Lung (tissue), 11 donors: ENCODE measurements at regions not wholly inside any gene's neighbourhood (a gene's known extent, or its start where the extent isn't known, plus 50 kb on each side); places are given as distances from the start of the nearest gene placed in this dataset.

ENCODE experiments used
- ATAC-seq: fragments of 200-7000 bp; cut with Tn5 transposase; one replicate; pipeline ENCODE4 v1.9.1; 2020; ENCODE audit warnings: moderate number of reproducible peaks; ENCODE audit not compliant: insufficient read depth, low FRiP score
- DNase-seq, 3 donors: peaks; one replicate each; pipeline ENCODE4 v3.0.0-alpha.2; 2013 to 2017
- H3K27ac ChIP-seq, 2 donors: one replicate each; pipeline ENCODE4 v1.5.1; 2013; ENCODE audit warnings: mild to moderate bottlenecking in 2 of 2, moderate library complexity in 2 of 2, control low read depth in 1 of 2, inconsistent platforms in 1 of 2, low read depth in 1 of 2, low read length in 1 of 2
- H3K27me3 ChIP-seq, 3 donors: one replicate each; pipeline ENCODE4 v1.5.1; 2013; ENCODE audit warnings: low read length in 2 of 3; ENCODE audit not compliant: control insufficient read depth in 3 of 3, insufficient read depth in 3 of 3
- H3K36me3 ChIP-seq, 4 donors: one replicate each; pipeline ENCODE4 v1.5.1; 2013; ENCODE audit warnings: low read length in 4 of 4, mild to moderate bottlenecking in 1 of 4, moderate library complexity in 1 of 4; ENCODE audit not compliant: control insufficient read depth in 4 of 4, insufficient read depth in 4 of 4
- H3K4me1 ChIP-seq, 5 donors: one replicate each; pipeline ENCODE4 v1.5.1; 2013; ENCODE audit warnings: low read length in 5 of 5, mild to moderate bottlenecking in 2 of 5, moderate library complexity in 1 of 5; ENCODE audit not compliant: control insufficient read depth in 5 of 5, insufficient read depth in 5 of 5
- H3K4me3 ChIP-seq: one replicate; pipeline ENCODE4 v1.5.1; 2013; ENCODE audit warnings: mild to moderate bottlenecking, control low read depth, moderate library complexity
- H3K9ac ChIP-seq, 2 donors: one replicate each; pipeline ENCODE4 v1.5.1; 2013; ENCODE audit warnings: low read length in 2 of 2, control low read depth in 1 of 2; ENCODE audit not compliant: insufficient read depth in 1 of 2
- H3K9me3 ChIP-seq, 4 donors: one replicate each; pipeline ENCODE4 v1.5.1; 2013; ENCODE audit warnings: low read length in 3 of 4, mild to moderate bottlenecking in 1 of 4, moderate library complexity in 1 of 4; ENCODE audit not compliant: control insufficient read depth in 4 of 4, insufficient read depth in 3 of 4
- WGBS, 2 donors: extraction: QIAGEN DNeasy Blood & Tissue Kit; methylation state at CpG; one replicate each; pipeline ENCODE4 v1.1.7; 2013; 5-methylcytosine and 5-hydroxymethylcytosine counted together
- TF ChIP-seq, protein P1 (sequence below): IDR thresholded peaks from 2 replicates; pipeline ENCODE4 v1.5.1; 2012; ENCODE audit warnings: mild to moderate bottlenecking; ENCODE audit errors: control extremely low read depth, extremely low read depth
- donor health status: control.
- donor health status: control.
- donor health status: Bipolar disorder and iron deficiency.
- donor health status: healthy.
- donor health status: DM: yes; HTN: yes; CAD: no.

DNA sequence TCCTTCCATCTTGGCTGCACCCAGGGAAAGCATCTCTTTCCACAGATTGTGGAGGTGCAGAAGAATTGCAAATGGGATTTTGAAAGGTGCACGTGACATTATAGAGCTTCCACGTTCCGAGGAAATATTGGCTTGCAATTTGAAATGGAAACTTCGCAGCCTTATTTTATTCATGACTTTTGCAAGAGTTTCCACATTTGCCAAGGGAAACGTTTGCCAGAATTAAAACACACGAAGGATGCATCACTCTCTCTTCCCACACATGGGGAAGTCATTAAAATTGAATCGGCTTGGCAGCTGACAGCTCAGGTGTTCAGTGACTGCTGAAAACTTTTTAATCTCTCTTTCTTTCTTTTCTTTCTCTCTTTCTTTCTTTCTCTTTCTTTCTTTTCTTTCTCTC is 475.4 kb upstream of the IGFBP3 start:
- WGBS, 2 donors: 71 to 84% methylated on average over 7 of the region's 7 CpGs
- Histone ChIP-seq H3K36me3 (no peaks in the 10 kb centered on the region), H3K9me3 (peaks cover 0 to 2% (median 0%) of the 10 kb centered on the region in 4 donors), H3K27me3 (no peaks in the 10 kb centered on the region), H3K4me3 (no peak overlapping the region), H3K27ac (no peak overlapping the region), H3K9ac (no peak overlapping the region), H3K4me1 (peaks cover 0 to 2% (median 0%) of the 10 kb centered on the region in 5 donors)
- DNase-seq (no peak), ATAC-seq (no peak)
- TF ChIP-seq, protein P1, sequence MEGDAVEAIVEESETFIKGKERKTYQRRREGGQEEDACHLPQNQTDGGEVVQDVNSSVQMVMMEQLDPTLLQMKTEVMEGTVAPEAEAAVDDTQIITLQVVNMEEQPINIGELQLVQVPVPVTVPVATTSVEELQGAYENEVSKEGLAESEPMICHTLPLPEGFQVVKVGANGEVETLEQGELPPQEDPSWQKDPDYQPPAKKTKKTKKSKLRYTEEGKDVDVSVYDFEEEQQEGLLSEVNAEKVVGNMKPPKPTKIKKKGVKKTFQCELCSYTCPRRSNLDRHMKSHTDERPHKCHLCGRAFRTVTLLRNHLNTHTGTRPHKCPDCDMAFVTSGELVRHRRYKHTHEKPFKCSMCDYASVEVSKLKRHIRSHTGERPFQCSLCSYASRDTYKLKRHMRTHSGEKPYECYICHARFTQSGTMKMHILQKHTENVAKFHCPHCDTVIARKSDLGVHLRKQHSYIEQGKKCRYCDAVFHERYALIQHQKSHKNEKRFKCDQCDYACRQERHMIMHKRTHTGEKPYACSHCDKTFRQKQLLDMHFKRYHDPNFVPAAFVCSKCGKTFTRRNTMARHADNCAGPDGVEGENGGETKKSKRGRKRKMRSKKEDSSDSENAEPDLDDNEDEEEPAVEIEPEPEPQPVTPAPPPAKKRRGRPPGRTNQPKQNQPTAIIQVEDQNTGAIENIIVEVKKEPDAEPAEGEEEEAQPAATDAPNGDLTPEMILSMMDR: no peak

DNA sequence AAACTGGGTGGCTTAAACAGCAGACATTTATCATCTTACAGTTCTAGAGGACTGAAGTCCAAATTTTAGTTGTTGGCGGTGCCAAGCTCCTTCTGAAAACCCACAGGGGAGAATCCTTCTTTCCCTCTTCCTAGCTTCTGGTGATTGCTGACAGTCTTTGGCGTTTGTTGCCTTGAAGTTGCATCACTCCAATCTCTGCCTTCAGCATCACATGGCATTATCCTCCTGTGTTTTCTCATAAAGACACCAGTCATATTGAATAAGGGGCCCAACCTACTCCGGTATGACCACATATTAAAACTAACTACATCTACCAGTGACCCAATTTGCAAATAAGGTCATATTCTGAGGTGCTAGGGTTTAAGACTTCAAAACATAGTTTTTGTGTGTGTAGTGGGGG is 472.1 kb upstream of the IGFBP3 start:
- 82 to 85% methylated on average over 3 of the region's 3 CpGs for WGBS, 2 donors
- H3K27ac ChIP-seq: no peak overlapping the region

DNA sequence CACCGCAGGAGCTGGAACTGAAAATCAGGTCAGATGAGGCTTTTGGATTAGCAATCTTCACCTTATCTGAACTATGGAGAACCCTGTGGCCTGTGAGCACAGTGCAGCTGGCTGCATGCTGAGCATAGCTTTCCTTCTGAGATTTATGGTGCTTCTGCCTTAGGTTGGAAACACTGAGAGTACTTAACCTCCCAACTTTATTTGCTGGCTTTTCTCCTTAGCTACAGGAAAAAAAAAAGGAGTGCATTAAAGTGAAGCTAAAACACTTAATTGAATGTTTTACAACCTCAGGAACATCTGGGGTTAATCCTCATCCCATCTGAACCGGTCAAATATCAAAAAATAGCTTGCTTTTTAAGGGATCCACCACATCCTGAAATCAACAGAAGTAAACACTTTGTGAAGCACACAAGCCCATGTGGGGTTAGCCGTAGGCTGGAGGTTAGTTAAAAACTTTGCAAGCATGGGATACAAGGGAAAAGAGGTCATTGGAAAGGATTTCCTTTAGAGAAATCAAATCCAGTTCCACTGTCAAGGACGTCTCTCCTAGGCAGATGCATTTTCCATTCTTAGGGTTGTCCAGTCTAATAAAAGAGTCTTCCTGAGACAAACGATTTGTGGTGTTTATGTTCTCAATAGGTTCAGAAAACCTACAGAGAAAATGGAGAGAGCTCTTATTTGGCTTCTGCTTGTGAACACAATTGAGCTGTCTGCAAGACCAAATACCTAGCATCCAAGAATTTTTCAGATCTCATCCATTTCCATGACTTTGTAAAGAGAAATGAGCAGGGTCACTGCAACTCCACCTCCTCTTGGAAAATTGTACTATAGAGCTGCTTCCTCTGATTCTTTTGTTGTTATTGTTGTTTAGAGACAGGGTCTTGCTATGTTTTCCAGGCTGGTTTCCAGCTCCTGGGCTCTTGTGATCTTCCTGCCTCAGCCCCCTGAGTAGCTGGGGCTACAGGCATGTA is 470.4 kb upstream of the IGFBP3 start:
- Histone ChIP-seq H3K36me3 (no peaks in the 10 kb centered on the region), H3K27ac (no peak overlapping the region), H3K9ac (no peak overlapping the region), H3K9me3 (peaks cover 0 to 4% (median 0%) of the 10 kb centered on the region in 4 donors), H3K4me3 (no peak overlapping the region), H3K4me1 (peaks cover 0 to 2% (median 0%) of the 10 kb centered on the region in 5 donors), H3K27me3 (no peaks in the 10 kb centered on the region)
- 42 to 44% methylated on average over 5 of the region's 5 CpGs for WGBS, 2 donors
- TF ChIP-seq, protein P1: no peak
- DNase-seq (no peak), ATAC-seq (no peak)

More for the DNA sequence above, 472.1 kb upstream of the IGFBP3 start:
- Histone ChIP-seq H3K36me3 (no peaks in the 10 kb centered on the region), H3K27me3 (no peaks in the 10 kb centered on the region), H3K4me1 (peaks cover 0 to 2% (median 0%) of the 10 kb centered on the region in 5 donors), H3K9me3 (peaks cover 0 to 4% (median 0%) of the 10 kb centered on the region in 4 donors), H3K9ac (no peak overlapping the region), H3K4me3 (no peak overlapping the region)
- TF ChIP-seq, protein P1: no peak
- DNase-seq: peak in 2 of 3 donors; percentile 16 to 33
- no peak for ATAC-seq
